Astrocyte (in vitro differentiated cells and primary cell): ENCODE measurements at regions not wholly inside any gene's neighbourhood (a gene's known extent, or its start where the extent isn't known, plus 50 kb on each side); places are given as distances from the start of the nearest gene placed in this dataset.

Experiments
- CTCF ChIP-seq: IDR thresholded peaks from 2 replicates; pipeline ENCODE4 v1.5.1; 2011; ENCODE audit warnings: low read depth, mild to moderate bottlenecking, inconsistent platforms, low read length, moderate library complexity; ENCODE audit not compliant: insufficient read depth
- EZH2 ChIP-seq: IDR thresholded peaks from 2 replicates; pipeline ENCODE4 v1.6.1; 2012; ENCODE audit warnings: mild to moderate bottlenecking, low read length, inconsistent platforms; ENCODE audit not compliant: insufficient read depth

GRCh38 chr3:164096352-164096751 lies 981.9 kb downstream of the SI start:
- TF ChIP-seq CTCF (no peak), EZH2 (no peak)
